BJ (cell line): ENCODE measurements at regions not wholly inside any gene's neighbourhood (a gene's known extent, or its start where the extent isn't known, plus 50 kb on each side); places are given as distances from the start of the nearest gene placed in this dataset.

Experiments
- CTCF ChIA-PET: fragments of 350-600 bp; formaldehyde crosslinking; extraction: SDS; loops from one replicate; lab custom pipeline; 2021; ENCODE audit warnings: antibody characterized with exemption, inconsistent platforms; lab: Yijun Ruan, JAX
- POLR2A ChIA-PET: fragments of 300-600 bp; sonication (Branson Sonifier 250); formaldehyde crosslinking; extraction: SDS; loops from one replicate; lab custom pipeline; 2021; ENCODE audit warnings: antibody characterized with exemption; lab: Charles Lee
- DNase-seq: peaks from one replicate; pipeline ENCODE4 v3.0.0-alpha.2; 2011; ENCODE audit warnings: low read depth
- H3K27me3 ChIP-seq: 2 replicates; pipeline ENCODE4 v1.6.0; 2011; ENCODE audit warnings: low read length; ENCODE audit not compliant: control insufficient read depth, insufficient read depth
- H3K36me3 ChIP-seq: 2 replicates; pipeline ENCODE4 v1.5.1; 2011; ENCODE audit warnings: low read length; ENCODE audit not compliant: control insufficient read depth, insufficient read depth
- H3K4me3 ChIP-seq: 2 replicates; pipeline ENCODE4 v1.5.1; 2011; ENCODE audit warnings: low read depth, mild to moderate bottlenecking, control low read depth, low read length
- TF ChIP-seq, protein P1 (sequence below): IDR thresholded peaks from 2 replicates; pipeline ENCODE4 v1.5.1; 2011; ENCODE audit warnings: low read depth, mild to moderate bottlenecking, control low read depth, inconsistent platforms, low read length, moderate library complexity; ENCODE audit not compliant: insufficient read depth

DNA sequence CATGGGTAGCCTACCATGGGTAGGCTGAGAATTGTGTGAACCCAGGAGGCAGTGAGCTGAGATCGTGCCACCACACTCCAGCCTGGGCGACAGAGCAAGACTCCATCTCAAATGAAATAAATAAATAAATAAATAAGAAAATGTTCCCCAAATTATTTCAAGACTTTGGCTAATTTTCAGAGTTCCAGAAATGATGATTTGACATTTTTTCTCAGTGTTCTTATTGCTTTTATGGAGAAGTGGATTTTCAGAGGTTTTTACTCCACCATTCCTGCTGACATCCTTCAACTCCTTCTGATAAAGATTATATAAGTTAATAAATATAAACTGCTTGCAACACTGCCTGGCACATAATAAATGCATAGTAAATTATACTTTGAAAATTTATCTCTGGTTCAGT, 80.4 kb upstream of the PRKCQ start:
- CTCF ChIA-PET = interaction anchor here (0.7 to 1.6 kb wide), 4 partner anchors 9 to 13 kb away, joined by 3 to 5 read pairs (median 4); no protein-coding TSS in a partner anchor
- Histone ChIP-seq H3K27me3 (no peaks in the 10 kb centered on the region), H3K36me3 (no peaks in the 10 kb centered on the region), H3K4me3 (no peak overlapping the region)
- POLR2A ChIA-PET = no interaction called here
- DNase-seq = no peak
- TF ChIP-seq, protein P1, sequence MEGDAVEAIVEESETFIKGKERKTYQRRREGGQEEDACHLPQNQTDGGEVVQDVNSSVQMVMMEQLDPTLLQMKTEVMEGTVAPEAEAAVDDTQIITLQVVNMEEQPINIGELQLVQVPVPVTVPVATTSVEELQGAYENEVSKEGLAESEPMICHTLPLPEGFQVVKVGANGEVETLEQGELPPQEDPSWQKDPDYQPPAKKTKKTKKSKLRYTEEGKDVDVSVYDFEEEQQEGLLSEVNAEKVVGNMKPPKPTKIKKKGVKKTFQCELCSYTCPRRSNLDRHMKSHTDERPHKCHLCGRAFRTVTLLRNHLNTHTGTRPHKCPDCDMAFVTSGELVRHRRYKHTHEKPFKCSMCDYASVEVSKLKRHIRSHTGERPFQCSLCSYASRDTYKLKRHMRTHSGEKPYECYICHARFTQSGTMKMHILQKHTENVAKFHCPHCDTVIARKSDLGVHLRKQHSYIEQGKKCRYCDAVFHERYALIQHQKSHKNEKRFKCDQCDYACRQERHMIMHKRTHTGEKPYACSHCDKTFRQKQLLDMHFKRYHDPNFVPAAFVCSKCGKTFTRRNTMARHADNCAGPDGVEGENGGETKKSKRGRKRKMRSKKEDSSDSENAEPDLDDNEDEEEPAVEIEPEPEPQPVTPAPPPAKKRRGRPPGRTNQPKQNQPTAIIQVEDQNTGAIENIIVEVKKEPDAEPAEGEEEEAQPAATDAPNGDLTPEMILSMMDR = no peak

DNA sequence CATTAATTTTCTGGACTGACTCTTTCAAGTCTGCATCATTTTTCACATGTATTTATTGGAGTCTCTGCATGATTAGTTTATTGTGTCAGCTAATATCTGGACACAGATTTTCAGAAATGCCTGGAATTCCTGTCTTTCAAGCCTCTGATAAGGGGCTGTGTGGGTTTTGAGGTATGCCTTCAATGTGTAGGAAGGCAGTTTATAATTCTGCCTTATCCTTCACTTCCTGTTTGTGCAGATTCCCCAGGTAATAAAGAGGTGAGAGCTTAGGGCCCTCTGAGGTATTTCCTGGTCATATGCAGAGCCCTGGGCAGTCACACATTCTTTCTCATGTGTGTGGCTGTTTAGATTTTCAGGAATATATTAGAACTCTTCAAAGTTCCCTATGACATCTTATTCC, 79.4 kb upstream of the PRKCQ start:
- CTCF ChIA-PET = interaction anchor here (0.9 to 1.6 kb wide), 4 partner anchors 8 to 13 kb away, joined by 3 to 4 read pairs (median 4); no protein-coding TSS in a partner anchor
- TF ChIP-seq, protein P1 = no peak
- H3K36me3 ChIP-seq = no peaks in the 10 kb centered on the region
- POLR2A ChIA-PET = no interaction called here
- H3K27me3 ChIP-seq = no peaks in the 10 kb centered on the region
- DNase-seq = no peak
- no peak overlapping the region for H3K4me3 ChIP-seq

DNA sequence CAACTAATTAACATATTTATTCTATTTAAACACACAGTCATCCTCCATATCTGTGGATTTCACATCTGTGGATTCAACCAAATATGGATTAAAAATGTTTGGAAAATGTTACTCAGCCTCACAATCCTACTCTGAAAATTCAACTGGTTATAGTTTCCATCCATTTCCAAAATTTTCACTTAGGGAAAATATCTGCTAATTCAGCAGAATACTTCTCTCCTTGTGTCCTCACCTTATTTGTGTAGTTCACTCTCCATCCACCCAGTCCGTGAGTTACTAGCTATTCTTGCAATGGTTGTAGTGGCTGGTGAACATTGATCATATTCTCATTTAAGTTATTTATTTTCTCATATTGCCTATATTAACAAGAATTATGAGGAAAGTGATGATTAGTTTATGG, 77.6 kb upstream of the PRKCQ start:
- DNase-seq = no peak
- CTCF ChIA-PET = interaction anchor here (0.9 to 2.0 kb wide), 2 partner anchors 9 to 211 kb away, joined by 3 to 9 read pairs; no protein-coding TSS in a partner anchor
- no peak overlapping the region for H3K4me3 ChIP-seq
- TF ChIP-seq, protein P1 = no peak
- H3K36me3 ChIP-seq = no peaks in the 10 kb centered on the region
- POLR2A ChIA-PET = no interaction called here
- H3K27me3 ChIP-seq = no peaks in the 10 kb centered on the region

DNA sequence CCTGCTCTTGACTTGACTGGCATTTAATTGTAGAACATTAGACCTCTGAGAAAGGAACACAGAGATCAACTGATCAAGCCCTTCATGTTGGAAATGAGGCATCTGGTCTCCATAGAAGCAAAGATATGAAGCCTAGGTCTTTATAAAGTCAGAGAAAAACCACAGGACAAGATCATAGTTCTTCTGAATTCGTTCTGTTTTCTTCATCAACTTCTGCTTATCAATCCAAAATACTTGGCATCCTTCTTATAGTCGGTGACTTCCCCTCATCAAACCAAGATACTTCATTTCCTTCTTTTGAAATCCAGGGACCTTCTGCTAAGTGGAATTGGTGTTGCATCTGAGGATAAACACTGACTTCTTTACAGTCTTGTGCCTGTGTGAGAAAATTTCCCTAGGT, 77.1 kb upstream of the PRKCQ start:
- Histone ChIP-seq H3K4me3 (no peak overlapping the region), H3K27me3 (no peaks in the 10 kb centered on the region), H3K36me3 (no peaks in the 10 kb centered on the region)
- DNase-seq = no peak
- TF ChIP-seq, protein P1 = no peak
- POLR2A ChIA-PET = no interaction called here
- CTCF ChIA-PET = interaction anchor here (0.9 to 2.0 kb wide), 2 partner anchors 9 to 211 kb away, joined by 3 to 9 read pairs; no protein-coding TSS in a partner anchor

DNA sequence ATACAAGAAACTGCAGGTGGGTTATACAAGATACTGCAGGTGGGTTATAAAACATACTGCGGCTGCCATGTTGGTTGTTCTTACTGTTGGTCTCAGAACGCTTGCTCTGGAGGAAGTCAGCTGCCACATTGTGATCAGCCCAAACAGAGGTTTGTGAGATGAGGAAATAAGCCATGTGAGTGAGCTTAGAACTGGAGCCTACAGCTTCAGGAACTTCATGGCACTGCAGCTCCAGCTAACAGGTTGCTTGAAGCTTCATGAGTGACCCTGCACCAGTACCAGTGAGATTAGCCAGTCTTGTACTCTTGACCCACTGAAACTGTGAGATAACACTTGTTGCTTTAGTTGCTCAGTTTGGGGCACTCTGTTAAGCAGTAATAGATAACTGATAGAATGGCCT, 74.5 kb upstream of the PRKCQ start:
- no peak for DNase-seq
- CTCF ChIA-PET = no interaction called here
- Histone ChIP-seq H3K27me3 (no peaks in the 10 kb centered on the region), H3K4me3 (no peak overlapping the region), H3K36me3 (no peaks in the 10 kb centered on the region)
- POLR2A ChIA-PET = no interaction called here
- TF ChIP-seq, protein P1 = no peak
